ENCODE measurements at regions not wholly inside any gene's neighbourhood (a gene's known extent, or its start where the extent isn't known, plus 50 kb on each side); places are given as distances from the start of the nearest gene placed in this dataset.

GRCh38 chr6:66638518-66638917 lies 931.5 kb upstream of the EYS start:
- TF ChIP-seq, protein P1, sequence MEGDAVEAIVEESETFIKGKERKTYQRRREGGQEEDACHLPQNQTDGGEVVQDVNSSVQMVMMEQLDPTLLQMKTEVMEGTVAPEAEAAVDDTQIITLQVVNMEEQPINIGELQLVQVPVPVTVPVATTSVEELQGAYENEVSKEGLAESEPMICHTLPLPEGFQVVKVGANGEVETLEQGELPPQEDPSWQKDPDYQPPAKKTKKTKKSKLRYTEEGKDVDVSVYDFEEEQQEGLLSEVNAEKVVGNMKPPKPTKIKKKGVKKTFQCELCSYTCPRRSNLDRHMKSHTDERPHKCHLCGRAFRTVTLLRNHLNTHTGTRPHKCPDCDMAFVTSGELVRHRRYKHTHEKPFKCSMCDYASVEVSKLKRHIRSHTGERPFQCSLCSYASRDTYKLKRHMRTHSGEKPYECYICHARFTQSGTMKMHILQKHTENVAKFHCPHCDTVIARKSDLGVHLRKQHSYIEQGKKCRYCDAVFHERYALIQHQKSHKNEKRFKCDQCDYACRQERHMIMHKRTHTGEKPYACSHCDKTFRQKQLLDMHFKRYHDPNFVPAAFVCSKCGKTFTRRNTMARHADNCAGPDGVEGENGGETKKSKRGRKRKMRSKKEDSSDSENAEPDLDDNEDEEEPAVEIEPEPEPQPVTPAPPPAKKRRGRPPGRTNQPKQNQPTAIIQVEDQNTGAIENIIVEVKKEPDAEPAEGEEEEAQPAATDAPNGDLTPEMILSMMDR (conservative IDR thresholded peaks at IDR 0.05; ENCODE audit: low read depth, low read length) = no peak
- TF ChIP-seq EZH2 (IDR thresholded peaks at IDR 0.05; ENCODE audit: borderline replicate concordance, low read depth, low read length, poor library complexity, severe bottlenecking) = no peak

All from A673 (cell line).